ENCODE measurements at regions not wholly inside any gene's neighbourhood (a gene's known extent, or its start where the extent isn't known, plus 50 kb on each side); places are given as distances from the start of the nearest gene placed in this dataset.

- no peak for DNase-seq
Measured at GRCh38 chr9:120107138-120107537, 472.8 kb downstream of the CDK5RAP2 start.

- no peak for DNase-seq
Measured at GRCh38 chr9:120104771-120105170, 475.2 kb downstream of the CDK5RAP2 start.

GRCh38 chr9:120100595-120100994 is 479.4 kb downstream of the CDK5RAP2 start:
- DNase-seq: no peak

GRCh38 chr9:120099065-120099464 is 480.9 kb downstream of the CDK5RAP2 start:
- no peak for DNase-seq

- no peak for DNase-seq
Measured at GRCh38 chr9:120098584-120098983, 481.4 kb downstream of the CDK5RAP2 start.

- DNase-seq: no peak
Measured at GRCh38 chr9:120091206-120091605, 488.8 kb downstream of the CDK5RAP2 start.

- no peak for DNase-seq
Measured at GRCh38 chr9:120080849-120081248, 499.1 kb downstream of the CDK5RAP2 start.

- no peak for DNase-seq
Measured at GRCh38 chr9:120078112-120078511, 501.9 kb downstream of the CDK5RAP2 start.

GRCh38 chr9:120071760-120072159 is 508.2 kb downstream of the CDK5RAP2 start:
- DNase-seq: no peak

- no peak for DNase-seq
Measured at GRCh38 chr9:120066315-120066714, 513.7 kb downstream of the CDK5RAP2 start.

- no peak for DNase-seq
Measured at GRCh38 chr9:120065151-120065550, 514.8 kb downstream of the CDK5RAP2 start.

- no peak for DNase-seq
Measured at GRCh38 chr9:120045011-120045410, 535.0 kb downstream of the CDK5RAP2 start.

GRCh38 chr9:120043448-120043847 is 536.5 kb downstream of the CDK5RAP2 start:
- no peak for DNase-seq

- no peak for DNase-seq
Measured at GRCh38 chr9:120040896-120041295, 539.1 kb downstream of the CDK5RAP2 start.

GRCh38 chr9:120038342-120038741 is 541.6 kb downstream of the CDK5RAP2 start:
- DNase-seq: no peak

- DNase-seq: peak; percentile 14 to 16
Measured at GRCh38 chr9:120032639-120033038, 547.3 kb downstream of the CDK5RAP2 start.

GRCh38 chr9:120030847-120031246 is 549.1 kb downstream of the CDK5RAP2 start:
- DNase-seq: no peak

GRCh38 chr9:120018550-120018949 is 561.4 kb downstream of the CDK5RAP2 start:
- DNase-seq: no peak

GRCh38 chr9:120018037-120018436 is 561.9 kb downstream of the CDK5RAP2 start:
- no peak for DNase-seq

GRCh38 chr9:120016231-120016630 is 563.7 kb downstream of the CDK5RAP2 start:
- DNase-seq: no peak

- DNase-seq: no peak
Measured at GRCh38 chr9:120014796-120015195, 565.2 kb downstream of the CDK5RAP2 start.

GRCh38 chr9:120009856-120010255 is 570.1 kb downstream of the CDK5RAP2 start:
- DNase-seq: no peak

- DNase-seq: no peak
Measured at GRCh38 chr9:120001536-120001935, 578.4 kb downstream of the CDK5RAP2 start.

- no peak for DNase-seq
Measured at GRCh38 chr9:119998614-119999013, 581.4 kb downstream of the CDK5RAP2 start.

GRCh38 chr9:119991797-119992196 is 588.2 kb downstream of the CDK5RAP2 start:
- DNase-seq: no peak

GRCh38 chr9:119986713-119987112 is 593.3 kb downstream of the CDK5RAP2 start:
- DNase-seq: no peak
